Naive thymus-derived CD8-positive, alpha-beta T cell (primary cell): ENCODE measurements at regions not wholly inside any gene's neighbourhood (a gene's known extent, or its start where the extent isn't known, plus 50 kb on each side); places are given as distances from the start of the nearest gene placed in this dataset.
A peak's percentile ranks its signal among the peaks of the same experiment; 100 is the strongest.

Experiments used
- ATAC-seq, 2 donors: fragments of 150-1000 bp; cut with Tn5 transposase in 1 of 2; sonication (Bioruptor Pico), chemical (Tn5 transposase) in 1 of 2; 1 replicate in 1 of 2; 2 replicates in 1 of 2; pipeline ENCODE4 v1.10.0; 2021; ENCODE audit warnings: mild to moderate bottlenecking in 2 of 2, moderate library complexity in 2 of 2
- POLR2A ChIA-PET: fragments of 350-600 bp; sonication (Branson Sonifier 250); formaldehyde crosslinking; loops from one replicate; lab custom pipeline; 2021; ENCODE audit warnings: antibody characterized with exemption; lab: Charles Lee
- DNase-seq, 10 donors: peaks; one replicate each; pipeline versions ENCODE4 v3.0.0 to v3.0.0-alpha.2; 2020 to 2022
- H3K27ac Mint-ChIP-seq, 10 donors: one replicate each; pipeline ENCODE4 v1.8.0; 2020 to 2022; ENCODE audit warnings: mild to moderate bottlenecking in 10 of 10, mixed read lengths in 10 of 10, moderate library complexity in 4 of 10, inconsistent platforms in 1 of 10
- H3K27me3 Mint-ChIP-seq, 5 donors: one replicate each; pipeline ENCODE4 v1.8.0; 2021 to 2022; ENCODE audit warnings: mixed read lengths in 5 of 5
- H3K36me3 Mint-ChIP-seq, 3 donors: one replicate each; pipeline ENCODE4 v1.8.0; 2020 to 2022; ENCODE audit warnings: mixed read lengths in 3 of 3, mild to moderate bottlenecking in 2 of 3, inconsistent platforms in 1 of 3
- H3K4me1 Mint-ChIP-seq, 4 donors: one replicate each; pipeline ENCODE4 v1.8.0; 2021 to 2022; ENCODE audit warnings: mixed read lengths in 4 of 4
- H3K4me3 Mint-ChIP-seq, 10 donors: one replicate each; pipeline ENCODE4 v1.8.0; 2020 to 2022; ENCODE audit warnings: mild to moderate bottlenecking in 10 of 10, mixed read lengths in 10 of 10, moderate library complexity in 6 of 10, inconsistent platforms in 1 of 10
- H3K9me3 Mint-ChIP-seq, 9 donors: one replicate each; pipeline ENCODE4 v1.8.0; 2020 to 2022; ENCODE audit warnings: mixed read lengths in 9 of 9, mild to moderate bottlenecking in 3 of 9, inconsistent platforms in 1 of 9, moderate library complexity in 1 of 9

DNA sequence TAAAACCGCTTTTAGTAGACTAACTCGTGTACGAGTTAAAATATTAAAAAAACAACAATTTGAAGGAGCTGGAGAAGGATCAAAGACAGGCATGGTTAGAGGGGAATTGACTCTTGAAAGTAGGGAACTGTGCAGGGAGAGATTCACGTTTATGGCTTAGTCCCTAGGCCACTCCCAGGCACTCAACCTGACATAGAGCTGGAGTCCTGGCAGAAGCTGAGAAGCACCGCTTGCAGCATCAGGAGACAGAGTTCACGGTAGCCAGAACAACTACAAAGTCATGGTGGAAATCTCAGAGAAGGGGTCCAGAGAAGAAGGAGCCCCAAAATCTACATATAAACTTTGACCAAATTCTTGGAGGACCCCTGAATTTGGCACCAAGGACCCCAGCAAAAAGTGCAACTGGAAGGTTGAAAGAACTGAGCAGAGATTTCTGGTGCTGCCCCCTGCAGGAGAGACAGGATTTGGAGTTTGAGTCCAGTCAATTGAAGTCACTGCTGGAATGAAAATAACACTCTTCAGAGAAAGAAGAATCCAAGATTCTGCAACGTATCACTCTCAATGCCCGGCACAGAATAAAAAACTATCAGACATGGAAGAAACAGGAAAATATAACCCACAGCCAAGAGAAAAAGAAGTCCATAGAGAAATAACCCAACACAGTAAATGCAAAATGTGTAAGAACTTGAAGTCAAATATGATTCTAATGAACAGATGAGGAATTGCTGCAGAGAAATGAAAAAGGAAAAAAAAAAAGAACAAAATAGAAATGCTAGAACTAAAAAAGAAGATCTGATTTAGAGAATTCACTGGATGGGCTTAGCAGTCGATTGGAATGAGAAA is 493.3 kb upstream of the PODXL start:
- Mint-ChIP-seq H3K36me3 (no peaks in the 10 kb centered on the region), H3K9me3 (peaks cover 0 to 9% (median 0%) of the 10 kb centered on the region in 9 donors), H3K4me1 (no peaks in the 10 kb centered on the region), H3K27ac (no peak overlapping the region), H3K4me3 (no peak overlapping the region), H3K27me3 (peaks cover 1 to 45% (median 16%) of the 10 kb centered on the region in 5 donors)
- DNase-seq (peak in 2 of 10 donors; percentile 6 to 9), ATAC-seq (no peak)
- POLR2A ChIA-PET: no interaction called here

DNA sequence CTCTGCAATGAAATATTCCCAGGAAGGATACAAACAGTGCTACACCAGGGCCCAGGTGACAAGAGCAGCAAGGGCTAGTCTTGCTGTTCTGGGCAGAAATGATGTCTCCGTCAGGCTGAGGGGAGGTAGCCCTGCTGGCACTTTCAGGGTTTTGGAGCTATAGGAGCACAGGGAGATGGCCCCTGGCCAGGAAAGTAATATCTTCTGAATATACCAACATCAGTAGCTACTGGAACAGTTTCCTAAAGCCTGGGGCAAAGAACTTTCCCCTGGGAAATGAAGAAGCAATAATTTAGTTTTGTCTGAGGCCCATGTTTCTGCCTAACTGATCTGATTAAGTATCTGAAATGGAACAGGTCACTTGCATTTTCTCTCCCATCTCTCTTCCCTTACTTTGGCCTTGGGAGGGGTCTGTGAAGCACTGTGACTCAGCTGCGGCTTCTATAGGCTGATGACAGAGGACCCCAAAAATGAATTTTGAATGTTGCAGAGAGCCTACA is 489.1 kb upstream of the PODXL start:
- no peaks in the 10 kb centered on the region for H3K4me1 Mint-ChIP-seq
- H3K9me3 Mint-ChIP-seq: peaks cover 0 to 5% (median 0%) of the 10 kb centered on the region in 9 donors
- POLR2A ChIA-PET: no interaction called here
- H3K27me3 Mint-ChIP-seq: peaks cover 0 to 16% (median 10%) of the 10 kb centered on the region in 5 donors
- ATAC-seq: no peak
- DNase-seq: no peak
- peak overlapping the region in 1 of 10 donors; percentile 32 for H3K27ac Mint-ChIP-seq
- H3K36me3 Mint-ChIP-seq: no peaks in the 10 kb centered on the region
- no peak overlapping the region for H3K4me3 Mint-ChIP-seq

DNA sequence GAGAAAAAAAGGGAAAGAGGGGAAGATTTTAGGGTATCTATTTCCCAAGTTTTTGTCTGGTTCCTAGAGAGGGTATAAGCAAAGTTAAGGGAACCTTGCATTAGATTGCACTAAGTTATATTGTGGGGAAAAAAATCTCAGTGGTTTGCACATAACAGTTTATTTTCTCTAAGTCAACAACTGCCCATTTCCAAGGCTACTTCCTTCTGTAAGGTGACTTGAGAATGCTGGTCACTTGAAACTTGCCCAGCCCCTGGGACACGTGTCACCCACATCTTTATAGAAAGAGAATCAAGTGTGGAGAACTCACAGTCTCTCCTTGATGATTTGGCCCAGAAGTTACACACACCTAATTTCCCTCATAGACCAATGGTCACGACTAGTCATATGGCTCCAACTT is 488.6 kb upstream of the PODXL start:
- ATAC-seq (no peak), DNase-seq (no peak)
- no peaks in the 10 kb centered on the region for H3K4me1 Mint-ChIP-seq
- H3K4me3 Mint-ChIP-seq: no peak overlapping the region
- POLR2A ChIA-PET: no interaction called here
- peak overlapping the region in 1 of 10 donors; percentile 32 for H3K27ac Mint-ChIP-seq
- H3K36me3 Mint-ChIP-seq: no peaks in the 10 kb centered on the region
- peaks cover 0 to 5% (median 0%) of the 10 kb centered on the region in 9 donors for H3K9me3 Mint-ChIP-seq
- peaks cover 0 to 11% (median 8%) of the 10 kb centered on the region in 5 donors for H3K27me3 Mint-ChIP-seq

DNA sequence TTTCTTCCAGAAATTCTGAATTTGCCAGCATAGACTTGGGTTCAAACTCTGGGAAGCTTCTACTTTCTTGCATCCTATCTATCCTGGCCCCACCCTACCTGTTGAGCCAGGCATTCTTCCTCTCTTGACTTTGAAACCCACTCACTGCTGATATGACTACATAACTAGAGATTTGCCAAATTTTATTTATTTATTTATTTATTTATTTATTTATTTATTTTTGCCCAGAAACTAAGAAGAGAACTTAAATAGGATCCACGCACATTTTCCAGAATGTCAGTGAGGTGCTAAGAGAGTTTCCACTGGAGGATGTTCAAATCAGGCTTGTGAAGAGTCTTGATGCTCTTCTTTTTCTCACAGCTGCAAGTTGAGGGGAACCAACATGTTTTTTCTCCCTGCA is 487.8 kb upstream of the PODXL start:
- Mint-ChIP-seq H3K9me3 (peaks cover 0 to 5% (median 0%) of the 10 kb centered on the region in 9 donors), H3K27me3 (peaks cover under 1 to 4% (median 3%) of the 10 kb centered on the region in 5 donors), H3K36me3 (no peaks in the 10 kb centered on the region), H3K4me1 (no peaks in the 10 kb centered on the region), H3K27ac (no peak overlapping the region), H3K4me3 (no peak overlapping the region)
- no peak for ATAC-seq
- POLR2A ChIA-PET: no interaction called here
- no peak for DNase-seq

DNA sequence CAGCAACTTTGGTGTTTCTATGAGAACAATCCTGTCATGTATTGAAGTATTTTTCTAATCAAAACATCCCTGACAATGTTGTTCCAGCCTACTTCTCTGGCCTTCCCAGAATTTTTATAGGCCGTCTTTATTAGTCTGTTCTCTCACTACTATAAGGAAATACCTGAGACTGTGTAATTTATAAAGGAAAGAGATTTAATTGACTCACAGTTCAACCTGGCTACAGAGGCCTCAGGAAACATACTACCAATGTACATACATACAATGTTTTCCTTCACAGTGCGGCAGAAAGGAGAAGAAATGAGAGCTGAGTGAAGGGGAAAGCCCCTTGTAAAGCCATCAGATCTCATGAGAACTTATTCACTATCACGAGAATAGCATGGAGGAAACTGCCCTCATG is 484.7 kb upstream of the PODXL start:
- no peak for ATAC-seq
- Mint-ChIP-seq H3K27me3 (peaks cover 8 to 21% (median 11%) of the 10 kb centered on the region in 5 donors), H3K4me3 (no peak overlapping the region), H3K36me3 (no peaks in the 10 kb centered on the region), H3K27ac (no peak overlapping the region), H3K9me3 (peaks cover 0 to 5% (median 0%) of the 10 kb centered on the region in 9 donors), H3K4me1 (no peaks in the 10 kb centered on the region)
- no peak for DNase-seq
- POLR2A ChIA-PET: no interaction called here

DNA sequence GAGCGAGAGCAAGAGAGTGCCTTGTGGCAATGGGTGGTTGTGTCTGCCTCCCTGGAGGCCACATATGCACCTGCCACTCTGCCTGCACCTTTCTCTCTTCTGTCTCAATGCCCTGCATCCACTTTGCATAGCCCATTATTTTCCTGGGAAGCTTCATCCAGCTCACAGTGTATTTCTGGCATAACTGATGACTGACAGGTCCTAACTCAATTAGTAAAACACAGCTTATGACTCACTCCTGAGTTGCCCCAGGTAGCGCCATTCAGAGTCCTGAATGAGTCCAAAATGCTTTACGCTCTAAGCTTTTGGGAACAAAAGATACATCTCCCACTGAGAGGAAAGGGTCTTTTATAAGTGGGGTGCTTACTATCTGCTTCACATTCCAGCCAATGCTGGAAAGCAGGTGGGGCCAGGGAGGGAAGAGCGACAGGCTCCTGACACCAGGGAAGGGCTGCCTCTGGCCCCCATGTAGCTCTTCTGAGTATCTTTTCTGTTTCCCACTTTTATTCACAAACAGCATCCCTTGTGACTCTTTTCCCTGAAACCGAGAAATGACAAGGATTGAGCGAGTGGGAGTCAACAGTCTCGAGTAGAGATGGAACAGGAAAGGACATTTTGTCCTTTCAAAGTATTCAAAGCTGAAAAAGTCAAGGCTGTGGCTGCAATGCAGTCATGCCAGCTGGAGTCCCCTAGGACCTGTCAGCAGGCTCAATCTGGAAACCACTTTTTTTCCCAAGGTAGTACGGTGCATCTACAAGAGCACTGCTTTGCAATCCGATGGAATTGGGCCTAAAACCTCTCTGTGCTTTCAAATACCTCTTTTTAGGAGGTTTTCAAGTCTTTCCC is 479.3 kb upstream of the PODXL start:
- POLR2A ChIA-PET: no interaction called here
- ATAC-seq (no peak), DNase-seq (no peak)
- H3K36me3 Mint-ChIP-seq: no peaks in the 10 kb centered on the region
- H3K4me1 Mint-ChIP-seq: no peaks in the 10 kb centered on the region
- no peak overlapping the region for H3K4me3 Mint-ChIP-seq
- H3K27ac Mint-ChIP-seq: no peak overlapping the region
- peaks cover 8 to 30% (median 11%) of the 10 kb centered on the region in 5 donors for H3K27me3 Mint-ChIP-seq
- H3K9me3 Mint-ChIP-seq: peaks cover 0 to 5% (median 0%) of the 10 kb centered on the region in 9 donors

DNA sequence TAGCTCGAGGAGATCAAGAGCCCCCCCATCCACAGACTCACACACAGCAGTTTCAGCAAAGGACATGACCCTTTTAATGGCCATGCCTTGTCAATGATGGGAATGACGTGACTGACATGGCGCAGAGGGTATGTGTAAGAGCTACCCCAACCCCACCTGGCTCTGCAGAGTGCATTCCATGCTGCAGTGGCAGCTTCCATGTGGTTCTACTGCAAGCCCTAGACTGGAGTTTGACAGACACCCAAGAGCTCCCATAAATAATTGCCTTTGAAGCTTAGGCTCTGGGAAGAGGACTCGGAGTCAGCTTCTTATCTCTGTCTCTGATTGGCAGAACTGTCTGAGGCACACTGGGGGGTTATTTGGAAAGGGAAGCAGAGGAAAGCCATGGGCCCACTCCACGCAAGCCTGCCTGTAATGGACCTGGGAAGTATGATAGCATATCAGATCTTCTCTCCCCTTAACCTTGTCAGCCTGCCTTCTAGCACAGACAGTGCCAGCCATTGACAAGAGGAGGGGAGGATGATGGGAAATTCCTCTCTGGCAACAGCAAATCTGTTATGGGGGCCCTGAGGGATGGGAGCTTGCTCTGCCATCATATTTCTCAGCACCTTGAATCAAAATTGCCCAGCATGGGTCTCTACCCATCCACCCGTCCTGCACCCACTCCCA is 478.5 kb upstream of the PODXL start:
- Mint-ChIP-seq H3K4me1 (no peaks in the 10 kb centered on the region), H3K27me3 (peaks cover 8 to 30% (median 11%) of the 10 kb centered on the region in 5 donors), H3K27ac (no peak overlapping the region), H3K36me3 (no peaks in the 10 kb centered on the region), H3K4me3 (no peak overlapping the region), H3K9me3 (peaks cover 0 to 7% (median 0%) of the 10 kb centered on the region in 9 donors)
- DNase-seq (no peak), ATAC-seq (no peak)
- POLR2A ChIA-PET: no interaction called here

DNA sequence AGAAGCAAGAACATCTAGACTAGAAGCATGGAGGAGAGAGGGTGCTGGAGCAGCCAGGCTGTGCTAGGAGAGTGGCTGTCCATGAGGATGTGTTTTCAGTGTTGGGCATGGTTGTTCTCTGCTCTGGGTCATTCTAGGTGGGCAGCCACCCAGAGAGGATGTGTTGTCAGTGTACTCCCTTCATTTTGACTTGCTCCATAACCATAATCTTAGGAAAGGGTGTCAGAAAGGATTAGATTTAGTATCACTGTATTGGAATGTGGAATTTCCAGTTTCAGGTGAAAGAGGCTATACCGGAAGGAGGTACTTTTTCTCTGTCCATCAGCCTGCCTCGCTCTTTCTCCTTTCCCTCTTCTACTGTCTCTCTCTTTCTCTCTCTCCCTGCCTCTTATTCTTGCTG is 474.5 kb upstream of the PODXL start:
- no peak for DNase-seq
- Mint-ChIP-seq H3K27ac (no peak overlapping the region), H3K4me1 (no peaks in the 10 kb centered on the region), H3K9me3 (peaks cover 0 to 7% (median 0%) of the 10 kb centered on the region in 9 donors), H3K27me3 (peaks cover 0 to 15% (median 5%) of the 10 kb centered on the region in 5 donors), H3K36me3 (no peaks in the 10 kb centered on the region), H3K4me3 (no peak overlapping the region)
- no peak for ATAC-seq
- POLR2A ChIA-PET: no interaction called here

DNA sequence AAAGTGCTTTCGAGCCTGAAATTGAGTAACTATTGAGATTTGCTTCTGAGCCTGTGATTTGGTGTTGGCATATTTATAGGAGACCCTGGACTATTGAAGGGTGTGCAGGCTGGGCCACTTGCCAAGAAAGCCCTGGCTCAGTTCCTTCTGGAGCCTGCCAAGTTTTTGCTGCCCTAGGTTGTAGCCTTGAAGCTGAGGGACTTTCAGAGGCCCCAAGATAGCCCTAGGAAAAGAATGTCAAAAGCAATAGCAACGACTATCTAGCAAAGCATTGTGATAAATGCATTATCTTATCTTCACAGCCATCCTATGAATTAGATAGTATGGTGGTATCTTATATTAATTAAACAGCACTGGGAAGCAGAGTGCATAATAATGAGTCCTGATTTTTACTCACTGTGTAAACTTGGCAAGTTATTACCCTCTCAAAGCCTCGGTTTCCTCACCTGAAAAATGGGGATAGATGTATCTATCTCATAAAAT is 473.7 kb upstream of the PODXL start:
- H3K4me3 Mint-ChIP-seq: no peak overlapping the region
- POLR2A ChIA-PET: no interaction called here
- no peak for ATAC-seq

DNA sequence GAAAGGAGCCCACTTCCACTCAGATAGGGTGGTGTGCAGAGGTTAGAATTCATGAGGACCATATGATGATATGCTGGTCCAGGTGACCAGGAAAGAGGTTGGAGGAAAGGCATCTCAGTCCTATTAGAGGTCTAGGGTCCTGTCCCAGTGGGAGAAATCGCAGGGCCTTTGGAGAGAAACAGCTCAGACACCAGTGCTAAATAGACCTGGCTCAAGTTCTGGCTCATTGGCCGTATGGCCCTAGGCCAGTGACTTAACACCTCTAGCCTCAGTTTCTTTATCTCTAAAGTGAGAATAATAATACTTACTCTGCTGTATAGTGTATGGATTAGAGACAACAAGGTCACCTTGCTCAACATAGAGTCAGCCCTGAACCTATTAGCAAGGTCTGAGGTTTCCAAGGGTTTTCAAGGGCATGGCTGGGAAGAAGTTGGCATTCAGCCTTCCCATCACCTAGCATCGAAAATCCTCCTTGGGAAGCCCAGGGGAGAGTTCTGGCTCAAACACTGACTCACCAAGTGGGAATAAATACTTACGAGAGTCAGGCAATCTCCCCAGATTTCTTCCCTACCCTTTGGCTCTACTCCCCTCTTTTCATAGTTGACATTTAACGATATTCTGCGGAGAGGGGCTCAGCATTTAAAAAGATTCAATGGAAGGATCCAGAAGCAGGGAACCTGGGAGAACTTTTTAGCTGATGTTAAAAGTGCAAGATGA is 473.1 kb upstream of the PODXL start:
- Mint-ChIP-seq H3K9me3 (peaks cover 0 to 7% (median 0%) of the 10 kb centered on the region in 9 donors), H3K36me3 (no peaks in the 10 kb centered on the region), H3K27me3 (peaks cover 0 to 7% (median 0%) of the 10 kb centered on the region in 5 donors), H3K27ac (no peak overlapping the region), H3K4me1 (no peaks in the 10 kb centered on the region), H3K4me3 (no peak overlapping the region)
- DNase-seq (no peak), ATAC-seq (no peak)
- POLR2A ChIA-PET: no interaction called here

More for the DNA sequence above, 473.7 kb upstream of the PODXL start:
- H3K27ac Mint-ChIP-seq: no peak overlapping the region
- no peaks in the 10 kb centered on the region for H3K36me3 Mint-ChIP-seq
- no peaks in the 10 kb centered on the region for H3K4me1 Mint-ChIP-seq
- H3K9me3 Mint-ChIP-seq: peaks cover 0 to 7% (median 0%) of the 10 kb centered on the region in 9 donors
- H3K27me3 Mint-ChIP-seq: peaks cover 0 to 7% (median 0%) of the 10 kb centered on the region in 5 donors
- DNase-seq: no peak

DNA sequence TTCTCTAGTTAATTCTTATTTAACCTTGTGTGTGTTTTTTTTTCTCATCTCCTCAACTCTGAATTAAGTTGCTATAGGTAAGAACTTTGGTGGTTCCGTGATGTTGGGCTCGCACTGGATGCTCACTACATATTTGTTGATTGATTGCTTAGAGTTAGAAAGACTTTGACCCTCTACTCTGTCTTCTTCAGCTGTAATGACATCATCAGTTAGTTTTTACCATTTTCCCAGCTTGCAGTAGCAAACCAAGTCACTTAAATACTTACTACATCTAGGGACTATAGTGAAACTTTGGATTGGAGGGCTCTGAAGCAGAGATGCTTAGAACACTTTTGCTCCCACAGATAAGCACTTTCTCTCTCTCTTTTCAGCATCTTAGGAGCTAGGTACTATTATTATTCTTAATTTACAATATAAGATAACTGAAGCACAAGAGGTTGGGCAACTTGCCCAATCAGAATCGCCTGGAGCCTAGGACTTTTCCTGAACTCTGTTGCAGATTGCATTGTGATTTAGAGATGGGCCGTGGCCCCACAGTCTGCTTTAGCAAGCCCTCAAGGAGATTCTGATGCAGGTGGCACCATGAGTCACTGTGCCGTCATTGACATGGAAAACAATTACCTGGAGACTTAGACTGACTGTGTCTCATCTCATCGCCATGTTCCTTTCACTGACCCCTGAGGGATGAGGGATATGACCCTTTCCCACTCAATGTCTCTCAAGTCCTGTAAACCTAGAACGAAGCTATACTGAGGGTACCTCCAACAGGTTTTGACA is 471.9 kb upstream of the PODXL start:
- no peaks in the 10 kb centered on the region for H3K4me1 Mint-ChIP-seq
- no peak overlapping the region for H3K4me3 Mint-ChIP-seq
- H3K27ac Mint-ChIP-seq: no peak overlapping the region
- H3K9me3 Mint-ChIP-seq: peaks cover 0 to 7% (median 0%) of the 10 kb centered on the region in 9 donors
- DNase-seq: no peak
- peaks cover 0 to 7% (median 0%) of the 10 kb centered on the region in 5 donors for H3K27me3 Mint-ChIP-seq
- POLR2A ChIA-PET: no interaction called here
- no peak for ATAC-seq
- H3K36me3 Mint-ChIP-seq: no peaks in the 10 kb centered on the region
